HEK293 (cell line): ENCODE measurements at regions not wholly inside any gene's neighbourhood (a gene's known extent, or its start where the extent isn't known, plus 50 kb on each side); places are given as distances from the start of the nearest gene placed in this dataset.

Experiments used
- CTCF ChIA-PET: fragments of 350-600 bp; formaldehyde crosslinking; extraction: SDS; loops from one replicate; lab custom pipeline; 2021; ENCODE audit warnings: antibody characterized with exemption; lab: Yijun Ruan, JAX
- POLR2A ChIA-PET: fragments of 300-600 bp; formaldehyde crosslinking; extraction: SDS; loops from one replicate; lab custom pipeline; 2020; ENCODE audit warnings: antibody characterized with exemption, inconsistent platforms; lab: Yijun Ruan, JAX
- H3K27ac ChIP-seq: fragments of 200-500 bp; sonication (Bioruptor generic); 2 replicates; pipeline ENCODE4 v1.5.1; 2014; ENCODE audit warnings: low read depth, low read length, control low read depth, inconsistent platforms; ENCODE audit errors: extremely low read depth
- H3K36me3 ChIP-seq, 2 experiments: fragments of 200-500 bp in 1 of 2; sonication (Bioruptor generic) in 1 of 2; 1 replicate in 1 of 2; 2 replicates in 1 of 2; pipeline ENCODE4 v1.5.1; 2014 to 2017; ENCODE audit warnings: inconsistent platforms in 2 of 2, low read length in 2 of 2; ENCODE audit not compliant: control insufficient read depth in 2 of 2, insufficient read depth in 1 of 2
- H3K4me1 ChIP-seq: fragments of 200-500 bp; sonication (Bioruptor generic); 2 replicates; pipeline ENCODE4 v1.5.1; 2014; ENCODE audit warnings: mild to moderate bottlenecking, low read length, inconsistent platforms; ENCODE audit not compliant: control insufficient read depth, insufficient read depth
- H3K4me3 ChIP-seq: 2 replicates; pipeline ENCODE4 v1.5.1; 2011; ENCODE audit warnings: low read depth, mild to moderate bottlenecking, control low read depth, low read length, moderate library complexity
- H3K9me3 ChIP-seq: fragments of 200-500 bp; sonication (Bioruptor generic); 2 replicates; pipeline ENCODE4 v1.5.1; 2014; ENCODE audit warnings: low read depth, low read length, inconsistent platforms; ENCODE audit not compliant: control insufficient read depth, insufficient read depth
- RBAK ChIP-seq: fragments of 450-650 bp; formaldehyde crosslinking; IDR thresholded peaks from 2 replicates; pipeline ENCODE4 v1.5.1; 2016; ENCODE audit warnings: missing biosample characterization, missing genetic modification characterization
- SP2 ChIP-seq: fragments of 450-650 bp; formaldehyde crosslinking; IDR thresholded peaks from 2 replicates; pipeline ENCODE4 v1.5.1; 2016; ENCODE audit warnings: missing biosample characterization, missing genetic modification characterization
- SP3 ChIP-seq: fragments of 450-650 bp; formaldehyde crosslinking; IDR thresholded peaks from 2 replicates; pipeline ENCODE4 v1.5.1; 2016; ENCODE audit warnings: missing biosample characterization, missing genetic modification characterization
- TRIM28 ChIP-seq: IDR thresholded peaks from 2 replicates; pipeline ENCODE4 v1.6.1; 2011; ENCODE audit warnings: low read length, control low read depth, borderline replicate concordance
- ZFHX2 ChIP-seq: fragments of 450-650 bp; formaldehyde crosslinking; conservative IDR thresholded peaks from 2 replicates; pipeline ENCODE4 v1.5.1; 2016; ENCODE audit warnings: missing biosample characterization, missing genetic modification characterization
- ZNF132 ChIP-seq: fragments of 450-650 bp; formaldehyde crosslinking; IDR thresholded peaks from 2 replicates; pipeline ENCODE4 v1.5.1; 2017; ENCODE audit warnings: missing biosample characterization, missing genetic modification characterization, borderline replicate concordance
- ZNF138 ChIP-seq: fragments of 450-650 bp; formaldehyde crosslinking; IDR thresholded peaks from 2 replicates; pipeline ENCODE4 v1.5.1; 2016; ENCODE audit warnings: missing biosample characterization, missing genetic modification characterization, borderline replicate concordance
- ZNF174 ChIP-seq: fragments of 450-650 bp; formaldehyde crosslinking; IDR thresholded peaks from 2 replicates; pipeline ENCODE4 v1.5.0; 2017; ENCODE audit warnings: missing biosample characterization, mild to moderate bottlenecking, missing genetic modification characterization
- ZNF239 ChIP-seq: fragments of 450-650 bp; formaldehyde crosslinking; IDR thresholded peaks from 2 replicates; pipeline ENCODE4 v1.5.1; 2016; ENCODE audit warnings: missing biosample characterization, missing genetic modification characterization
- ZNF366 ChIP-seq: fragments of 450-650 bp; formaldehyde crosslinking; conservative IDR thresholded peaks from 2 replicates; pipeline ENCODE4 v1.5.1; 2016; ENCODE audit warnings: missing biosample characterization, missing genetic modification characterization
- ZNF623 ChIP-seq: fragments of 450-650 bp; formaldehyde crosslinking; IDR thresholded peaks from 2 replicates; pipeline ENCODE4 v1.5.1; 2016; ENCODE audit warnings: missing biosample characterization, missing genetic modification characterization
- ZNF626 ChIP-seq: fragments of 450-650 bp; sonication (Bioruptor Pico); formaldehyde crosslinking; IDR thresholded peaks from 2 replicates; pipeline ENCODE4 v1.5.1; 2018; ENCODE audit warnings: missing biosample characterization, missing genetic modification characterization, inconsistent platforms
- ZNF791 ChIP-seq: fragments of 450-650 bp; formaldehyde crosslinking; IDR thresholded peaks from 2 replicates; pipeline ENCODE4 v1.5.1; 2016; ENCODE audit warnings: missing biosample characterization, missing genetic modification characterization
- ZSCAN23 ChIP-seq: fragments of 450-650 bp; formaldehyde crosslinking; IDR thresholded peaks from 2 replicates; pipeline ENCODE4 v1.5.1; 2016; ENCODE audit warnings: missing biosample characterization, missing genetic modification characterization
- TF ChIP-seq, protein P1 (sequence below): fragments of 450-650 bp; formaldehyde crosslinking; IDR thresholded peaks from 2 replicates; pipeline ENCODE4 v1.5.1; 2016; ENCODE audit warnings: missing biosample characterization, missing genetic modification characterization
- TF ChIP-seq, protein P2 (sequence below): fragments of 450-650 bp; formaldehyde crosslinking; IDR thresholded peaks from 2 replicates; pipeline ENCODE4 v1.5.1; 2017; ENCODE audit warnings: missing biosample characterization, missing genetic modification characterization
- TF ChIP-seq, protein P3 (sequence below): fragments of 450-650 bp; formaldehyde crosslinking; IDR thresholded peaks from 2 replicates; pipeline ENCODE4 v1.5.1; 2016; ENCODE audit warnings: missing biosample characterization, missing genetic modification characterization
- TF ChIP-seq, protein P4 (sequence below): fragments of 450-650 bp; formaldehyde crosslinking; IDR thresholded peaks from 2 replicates; pipeline ENCODE4 v1.5.1; 2016; ENCODE audit warnings: missing biosample characterization, missing genetic modification characterization

DNA sequence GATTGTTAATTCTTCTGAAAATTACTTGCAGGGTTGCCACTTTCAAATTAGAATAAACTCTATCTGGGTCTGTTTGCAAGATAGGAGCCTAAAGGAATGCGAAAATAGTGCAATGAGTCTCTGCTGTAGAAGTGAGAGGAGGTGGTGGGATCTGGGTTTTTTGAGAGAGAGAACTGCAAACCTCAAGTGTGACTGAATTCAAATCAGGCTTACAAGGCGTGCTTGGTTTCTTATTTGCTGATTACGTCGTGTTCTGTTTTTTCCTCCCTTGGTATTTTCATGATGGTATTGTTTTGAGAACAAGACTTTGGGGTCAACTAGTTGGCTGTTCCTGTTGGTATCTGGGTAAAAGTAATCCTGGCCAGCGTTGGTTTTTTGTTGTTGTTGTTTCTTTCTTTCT lies 490.9 kb upstream of the CFAP20DC start (continued):
- no peak for TF ChIP-seq ZNF239 (tag by site-specific recombination)
- TF ChIP-seq, protein P1, sequence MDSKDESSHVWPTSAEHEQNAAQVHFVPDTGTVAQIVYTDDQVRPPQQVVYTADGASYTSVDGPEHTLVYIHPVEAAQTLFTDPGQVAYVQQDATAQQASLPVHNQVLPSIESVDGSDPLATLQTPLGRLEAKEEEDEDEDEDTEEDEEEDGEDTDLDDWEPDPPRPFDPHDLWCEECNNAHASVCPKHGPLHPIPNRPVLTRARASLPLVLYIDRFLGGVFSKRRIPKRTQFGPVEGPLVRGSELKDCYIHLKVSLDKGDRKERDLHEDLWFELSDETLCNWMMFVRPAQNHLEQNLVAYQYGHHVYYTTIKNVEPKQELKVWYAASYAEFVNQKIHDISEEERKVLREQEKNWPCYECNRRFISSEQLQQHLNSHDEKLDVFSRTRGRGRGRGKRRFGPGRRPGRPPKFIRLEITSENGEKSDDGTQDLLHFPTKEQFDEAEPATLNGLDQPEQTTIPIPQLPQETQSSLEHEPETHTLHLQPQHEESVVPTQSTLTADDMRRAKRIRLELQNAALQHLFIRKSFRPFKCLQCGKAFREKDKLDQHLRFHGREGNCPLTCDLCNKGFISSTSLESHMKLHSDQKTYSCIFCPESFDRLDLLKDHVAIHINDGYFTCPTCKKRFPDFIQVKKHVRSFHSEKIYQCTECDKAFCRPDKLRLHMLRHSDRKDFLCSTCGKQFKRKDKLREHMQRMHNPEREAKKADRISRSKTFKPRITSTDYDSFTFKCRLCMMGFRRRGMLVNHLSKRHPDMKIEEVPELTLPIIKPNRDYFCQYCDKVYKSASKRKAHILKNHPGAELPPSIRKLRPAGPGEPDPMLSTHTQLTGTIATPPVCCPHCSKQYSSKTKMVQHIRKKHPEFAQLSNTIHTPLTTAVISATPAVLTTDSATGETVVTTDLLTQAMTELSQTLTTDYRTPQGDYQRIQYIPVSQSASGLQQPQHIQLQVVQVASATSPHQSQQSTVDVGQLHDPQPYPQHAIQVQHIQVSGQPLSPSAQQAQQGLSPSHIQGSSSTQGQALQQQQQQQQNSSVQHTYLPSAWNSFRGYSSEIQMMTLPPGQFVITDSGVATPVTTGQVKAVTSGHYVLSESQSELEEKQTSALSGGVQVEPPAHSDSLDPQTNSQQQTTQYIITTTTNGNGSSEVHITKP = no peak
- TF ChIP-seq SP3 = no peak
- TF ChIP-seq ZNF138 (tag by site-specific recombination) = no peak
- TF ChIP-seq TRIM28 = no peak
- TF ChIP-seq ZNF132 (tag by site-specific recombination) = no peak

DNA sequence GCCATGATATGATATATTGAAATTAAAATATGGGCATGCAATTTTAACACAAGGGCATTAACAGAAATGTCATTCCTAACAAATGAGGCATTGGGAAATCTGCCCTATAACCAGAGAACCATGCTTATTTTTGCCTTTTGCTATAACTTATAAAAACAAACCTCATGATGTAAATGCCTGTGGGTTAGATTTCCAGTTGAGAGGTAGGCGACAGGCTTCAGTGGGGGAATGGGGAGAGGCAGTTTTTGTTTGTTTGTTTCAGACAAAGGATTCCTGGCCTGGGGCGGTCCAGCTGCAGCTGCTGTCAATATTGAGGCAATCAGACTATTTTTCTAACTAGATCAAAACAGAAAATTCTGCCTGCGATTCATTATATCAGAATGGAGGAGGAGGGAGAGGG lies 490.4 kb upstream of the CFAP20DC start:
- no peak for TF ChIP-seq ZNF791
- no peak for TF ChIP-seq ZNF626 (tag by site-specific recombination)
- TF ChIP-seq ZNF623 (tag by site-specific recombination) = no peak
- TF ChIP-seq, protein P2, sequence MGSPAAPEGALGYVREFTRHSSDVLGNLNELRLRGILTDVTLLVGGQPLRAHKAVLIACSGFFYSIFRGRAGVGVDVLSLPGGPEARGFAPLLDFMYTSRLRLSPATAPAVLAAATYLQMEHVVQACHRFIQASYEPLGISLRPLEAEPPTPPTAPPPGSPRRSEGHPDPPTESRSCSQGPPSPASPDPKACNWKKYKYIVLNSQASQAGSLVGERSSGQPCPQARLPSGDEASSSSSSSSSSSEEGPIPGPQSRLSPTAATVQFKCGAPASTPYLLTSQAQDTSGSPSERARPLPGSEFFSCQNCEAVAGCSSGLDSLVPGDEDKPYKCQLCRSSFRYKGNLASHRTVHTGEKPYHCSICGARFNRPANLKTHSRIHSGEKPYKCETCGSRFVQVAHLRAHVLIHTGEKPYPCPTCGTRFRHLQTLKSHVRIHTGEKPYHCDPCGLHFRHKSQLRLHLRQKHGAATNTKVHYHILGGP (tag by site-specific recombination) = no peak
- TF ChIP-seq ZSCAN23 (tag by site-specific recombination) = no peak
- TF ChIP-seq, protein P3, sequence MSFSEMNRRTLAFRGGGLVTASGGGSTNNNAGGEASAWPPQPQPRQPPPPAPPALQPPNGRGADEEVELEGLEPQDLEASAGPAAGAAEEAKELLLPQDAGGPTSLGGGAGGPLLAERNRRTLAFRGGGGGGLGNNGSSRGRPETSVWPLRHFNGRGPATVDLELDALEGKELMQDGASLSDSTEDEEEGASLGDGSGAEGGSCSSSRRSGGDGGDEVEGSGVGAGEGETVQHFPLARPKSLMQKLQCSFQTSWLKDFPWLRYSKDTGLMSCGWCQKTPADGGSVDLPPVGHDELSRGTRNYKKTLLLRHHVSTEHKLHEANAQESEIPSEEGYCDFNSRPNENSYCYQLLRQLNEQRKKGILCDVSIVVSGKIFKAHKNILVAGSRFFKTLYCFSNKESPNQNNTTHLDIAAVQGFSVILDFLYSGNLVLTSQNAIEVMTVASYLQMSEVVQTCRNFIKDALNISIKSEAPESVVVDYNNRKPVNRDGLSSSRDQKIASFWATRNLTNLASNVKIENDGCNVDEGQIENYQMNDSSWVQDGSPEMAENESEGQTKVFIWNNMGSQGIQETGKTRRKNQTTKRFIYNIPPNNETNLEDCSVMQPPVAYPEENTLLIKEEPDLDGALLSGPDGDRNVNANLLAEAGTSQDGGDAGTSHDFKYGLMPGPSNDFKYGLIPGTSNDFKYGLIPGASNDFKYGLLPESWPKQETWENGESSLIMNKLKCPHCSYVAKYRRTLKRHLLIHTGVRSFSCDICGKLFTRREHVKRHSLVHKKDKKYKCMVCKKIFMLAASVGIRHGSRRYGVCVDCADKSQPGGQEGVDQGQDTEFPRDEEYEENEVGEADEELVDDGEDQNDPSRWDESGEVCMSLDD (tag by site-specific recombination) = no peak
- TF ChIP-seq SP2 (tag by site-specific recombination) = no peak
- no peak for TF ChIP-seq ZNF174 (tag by site-specific recombination)
- TF ChIP-seq, protein P4, sequence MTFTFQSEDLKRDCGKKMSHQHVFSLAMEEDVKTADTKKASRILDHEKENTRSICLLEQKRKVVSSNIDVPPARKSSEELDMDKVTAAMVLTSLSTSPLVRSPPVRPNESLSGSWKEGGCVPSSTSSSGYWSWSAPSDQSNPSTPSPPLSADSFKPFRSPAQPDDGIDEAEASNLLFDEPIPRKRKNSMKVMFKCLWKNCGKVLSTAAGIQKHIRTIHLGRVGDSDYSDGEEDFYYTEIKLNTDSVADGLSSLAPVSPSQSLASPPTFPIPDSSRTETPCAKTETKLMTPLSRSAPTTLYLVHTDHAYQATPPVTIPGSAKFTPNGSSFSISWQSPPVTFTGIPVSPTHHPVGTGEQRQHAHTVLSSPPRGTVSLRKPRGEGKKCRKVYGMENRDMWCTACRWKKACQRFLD (tag by site-specific recombination) = no peak
- TF ChIP-seq RBAK (tag by site-specific recombination) = no peak
- no peak for TF ChIP-seq ZNF366 (tag by site-specific recombination)
- TF ChIP-seq ZFHX2 (tag by site-specific recombination) = no peak
- TF ChIP-seq, all 188 proteins: peak for 0
- H3K9me3 ChIP-seq = no peaks in the 10 kb centered on the region
- H3K4me1 ChIP-seq = no peaks in the 10 kb centered on the region
- CTCF ChIA-PET = no interaction called here
- POLR2A ChIA-PET = no interaction called here
- H3K4me3 ChIP-seq = no peak overlapping the region
- H3K36me3 ChIP-seq = no peaks in the 10 kb centered on the region
- no peak overlapping the region for H3K27ac ChIP-seq
